Spleen (tissue), 3 donors: ENCODE measurements at regions not wholly inside any gene's neighbourhood (a gene's known extent, or its start where the extent isn't known, plus 50 kb on each side); places are given as distances from the start of the nearest gene placed in this dataset.

Experiments
- POLR2A ChIP-seq, 3 donors: fragments of 450-650 bp; IDR thresholded peaks; one replicate each; pipeline ENCODE4 v1.5.1; 2017; ENCODE audit warnings: antibody characterized with exemption in 3 of 3, mild to moderate bottlenecking in 1 of 3
- POLR2AphosphoS5 ChIP-seq, 3 donors: sonication (generic); formaldehyde crosslinking; IDR thresholded peaks; one replicate each; pipeline ENCODE4 v1.5.1; 2017; ENCODE audit warnings: antibody characterized with exemption in 3 of 3

- TF ChIP-seq POLR2A (IDR thresholded peaks at IDR 0.05) (no peak), POLR2AphosphoS5 (IDR thresholded peaks at IDR 0.05) (no peak)
Measured at GRCh38 chr6:126118058-126118755, 131.9 kb downstream of the TRMT11 start.
